Thyroid gland (tissue), 4 donors: ENCODE measurements at regions not wholly inside any gene's neighbourhood (a gene's known extent, or its start where the extent isn't known, plus 50 kb on each side); places are given as distances from the start of the nearest gene placed in this dataset.

Source experiments
- CTCF ChIP-seq, 6 experiments: fragments of 200-600 bp in 3 of 6; fragments of 450-650 bp in 3 of 6; sonication (generic) in 3 of 6; IDR thresholded peaks; one replicate each; pipeline ENCODE4 v1.5.1; 2016 to 2019; ENCODE audit warnings: antibody characterized with exemption in 6 of 6, mild to moderate bottlenecking in 2 of 6, inconsistent platforms in 1 of 6, moderate library complexity in 1 of 6
- POLR2A ChIP-seq, 2 donors: fragments of 450-650 bp; IDR thresholded peaks; one replicate each; pipeline ENCODE4 v1.6.1; 2017; ENCODE audit warnings: antibody characterized with exemption in 2 of 2, mild to moderate bottlenecking in 2 of 2, moderate library complexity in 1 of 2

GRCh38 chr10:14385596-14386593 lies 55.2 kb upstream of the FRMD4A start:
- TF ChIP-seq CTCF (IDR thresholded peaks at IDR 0.05) (no peak), POLR2A (IDR thresholded peaks at IDR 0.05) (no peak)
